ENCODE measurements at regions not wholly inside any gene's neighbourhood (a gene's known extent, or its start where the extent isn't known, plus 50 kb on each side); places are given as distances from the start of the nearest gene placed in this dataset.

- in situ Hi-C loops (cut with MboI; ENCODE audit: low sequenced_read_pairs) = no loop called here
Measured at GRCh38 chr2:133766164-133766832, 198.0 kb upstream of the NCKAP5 start.

GRCh38 chr2:133768256-133768655, 200.0 kb upstream of the NCKAP5 start:
- in situ Hi-C loops (cut with MboI; ENCODE audit: low sequenced_read_pairs) = no loop called here

GRCh38 chr2:133768658-133769435, 200.6 kb upstream of the NCKAP5 start:
- in situ Hi-C loops (cut with MboI; ENCODE audit: low sequenced_read_pairs) = no loop called here

GRCh38 chr2:133773854-133774653, 205.8 kb upstream of the NCKAP5 start:
- in situ Hi-C loops (cut with MboI; ENCODE audit: low sequenced_read_pairs) = no loop called here

GRCh38 chr2:133774654-133775015, 206.4 kb upstream of the NCKAP5 start:
- in situ Hi-C loops (cut with MboI; ENCODE audit: low sequenced_read_pairs) = no loop called here

DNA sequence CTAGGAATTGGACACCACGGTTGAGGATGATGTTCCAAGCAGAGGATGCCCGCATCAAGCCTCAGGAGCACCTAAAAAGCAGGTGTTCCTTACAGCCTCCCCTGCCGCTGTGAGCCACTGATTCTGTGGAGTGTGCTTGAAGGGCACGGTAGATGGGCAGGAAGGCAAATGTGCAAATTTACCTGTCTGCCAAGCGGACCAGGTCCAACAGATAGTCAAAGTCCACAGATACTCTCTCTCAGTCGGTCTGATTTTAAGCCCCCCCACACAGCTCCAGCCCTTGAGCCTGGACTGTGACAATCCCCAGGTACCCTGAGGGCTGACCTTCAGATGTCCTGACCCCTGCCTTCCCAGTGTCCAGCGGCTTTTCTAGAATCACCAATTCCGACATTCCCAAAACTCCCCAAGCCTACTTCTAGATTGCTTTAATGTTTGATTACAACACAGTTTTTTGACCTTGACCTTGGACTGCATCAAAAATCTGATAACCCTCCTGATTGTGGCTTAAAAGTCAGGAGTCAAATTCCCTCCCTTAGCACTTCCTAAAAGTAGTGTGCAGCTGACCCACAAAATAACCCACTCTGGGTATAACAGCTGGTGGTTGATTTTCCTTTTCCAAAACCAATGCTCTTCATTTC, 208.8 kb upstream of the NCKAP5 start:
- in situ Hi-C loops (cut with MboI; ENCODE audit: low sequenced_read_pairs) = no loop called here

DNA sequence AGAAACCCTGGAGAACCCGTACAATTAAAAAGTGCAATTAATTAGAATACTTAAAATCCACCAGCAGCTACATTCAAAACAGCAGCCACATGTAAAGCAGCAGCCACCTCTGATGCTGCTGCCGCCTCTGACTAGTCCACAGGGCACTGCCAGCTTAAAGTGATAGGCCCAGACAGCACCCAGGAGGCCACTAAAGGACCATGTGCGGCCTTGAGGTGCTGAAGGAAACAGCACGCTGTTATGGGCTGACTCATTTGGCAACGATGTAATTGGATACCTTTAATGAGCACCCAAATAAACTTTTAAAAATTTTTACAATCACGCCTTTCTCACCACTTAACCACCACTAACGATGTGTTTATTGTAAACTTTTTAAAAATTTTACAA, 209.3 kb upstream of the NCKAP5 start:
- in situ Hi-C loops (cut with MboI; ENCODE audit: low sequenced_read_pairs) = no loop called here

GRCh38 chr2:133780099-133780996, 212.1 kb upstream of the NCKAP5 start:
- in situ Hi-C loops (cut with MboI; ENCODE audit: low sequenced_read_pairs) = no loop called here

GRCh38 chr2:133780997-133781513, 212.8 kb upstream of the NCKAP5 start:
- in situ Hi-C loops (cut with MboI; ENCODE audit: low sequenced_read_pairs) = no loop called here

DNA sequence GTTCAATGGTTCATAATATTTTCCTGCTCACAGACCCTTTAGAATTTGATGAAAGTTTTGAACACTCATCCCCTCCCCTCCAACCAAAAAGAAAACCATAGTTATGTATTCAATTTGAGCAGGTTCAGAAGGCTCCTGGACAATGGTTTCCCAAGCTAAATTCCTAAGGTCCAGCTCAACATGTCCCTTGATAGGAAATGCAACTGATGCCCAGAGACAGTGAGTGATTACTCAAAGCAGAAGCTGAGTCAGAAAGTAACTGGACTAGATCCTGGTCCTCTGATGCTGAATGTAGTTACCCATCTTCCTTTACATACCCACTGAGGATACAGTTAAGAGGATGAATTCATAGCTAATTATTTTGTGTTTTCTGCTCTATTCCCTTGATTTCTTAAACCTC, 218.9 kb upstream of the NCKAP5 start:
- in situ Hi-C loops (cut with MboI; ENCODE audit: low sequenced_read_pairs) = no loop called here

DNA sequence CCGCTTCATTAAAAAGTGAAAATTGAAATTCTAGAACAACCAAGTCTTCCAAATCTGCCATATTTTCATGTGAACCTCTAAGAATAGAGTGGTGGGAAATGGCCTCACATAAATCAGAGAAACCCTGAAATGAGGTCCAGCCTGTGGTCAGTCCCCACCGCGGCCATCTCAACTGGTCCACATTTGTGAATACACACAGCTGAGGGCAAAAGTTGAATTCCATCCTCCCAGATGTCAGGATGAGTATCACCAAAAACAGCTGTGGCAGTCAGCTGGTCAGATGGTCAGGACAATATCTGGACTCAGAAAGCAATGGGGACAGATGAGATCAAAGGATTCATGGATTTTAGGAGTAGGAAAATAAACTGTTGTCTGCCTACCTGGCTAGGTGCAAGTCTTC, 219.4 kb upstream of the NCKAP5 start:
- in situ Hi-C loops (cut with MboI; ENCODE audit: low sequenced_read_pairs) = no loop called here

DNA sequence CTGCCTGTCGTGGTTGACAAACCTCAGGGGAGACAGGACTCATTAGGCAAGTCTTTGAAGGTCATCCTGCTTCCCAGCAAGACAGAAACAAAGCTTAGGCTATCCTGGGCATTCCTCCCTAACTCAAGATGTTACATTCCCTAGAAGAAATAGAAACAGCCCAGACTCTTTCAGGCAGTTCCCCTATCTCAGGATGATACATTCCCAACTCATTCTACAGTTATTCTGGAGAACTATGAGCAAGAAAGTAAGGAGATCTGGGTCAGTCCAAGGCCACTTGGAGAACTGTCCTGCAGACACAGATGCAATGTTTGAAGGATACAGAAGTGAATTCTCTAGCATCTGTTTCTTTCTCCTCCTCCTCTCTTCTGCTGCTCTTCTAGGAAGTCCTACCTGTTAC, 220.1 kb upstream of the NCKAP5 start:
- in situ Hi-C loops (cut with MboI; ENCODE audit: low sequenced_read_pairs) = no loop called here

GRCh38 chr2:133789743-133790142, 221.5 kb upstream of the NCKAP5 start:
- in situ Hi-C loops (cut with MboI; ENCODE audit: low sequenced_read_pairs) = no loop called here

DNA sequence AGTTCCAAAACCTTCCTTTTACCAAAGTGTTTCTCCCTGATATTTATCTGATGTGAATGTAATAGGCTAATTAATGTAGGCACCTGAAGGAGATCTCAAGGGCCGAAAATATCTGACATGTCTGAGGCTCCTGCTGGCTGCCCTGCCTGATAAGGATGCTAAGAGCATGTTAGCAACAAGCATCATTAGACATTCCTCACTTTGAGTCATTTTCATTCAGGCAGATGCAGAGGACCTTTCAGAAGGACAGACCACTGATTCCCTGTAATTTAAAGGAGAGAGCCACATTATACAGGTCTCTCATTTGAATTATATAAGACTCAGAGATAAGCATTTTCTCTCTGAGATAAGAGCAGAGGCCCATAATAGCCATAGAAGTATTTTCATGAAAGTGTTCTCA, 222.4 kb upstream of the NCKAP5 start:
- in situ Hi-C loops (cut with MboI; ENCODE audit: low sequenced_read_pairs) = no loop called here

DNA sequence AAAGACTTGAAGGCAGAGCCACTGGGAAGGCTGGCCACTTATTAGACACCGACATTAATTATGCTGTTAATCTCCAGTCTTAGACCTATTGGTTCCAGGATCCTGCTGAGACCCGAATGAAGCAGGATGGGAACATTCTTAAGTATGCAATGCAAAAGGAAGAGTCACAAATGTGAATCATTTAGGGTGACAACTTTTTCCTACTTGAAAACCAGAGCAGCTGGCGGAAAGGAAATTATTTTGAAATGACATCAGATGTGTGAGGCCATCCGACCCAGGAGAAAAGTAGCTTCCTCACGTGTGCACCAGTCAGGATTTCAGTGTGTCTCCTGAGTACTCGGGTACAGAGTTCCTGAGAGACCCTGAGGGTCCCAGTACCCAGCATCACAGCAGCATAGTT, 222.9 kb upstream of the NCKAP5 start:
- in situ Hi-C loops (cut with MboI; ENCODE audit: low sequenced_read_pairs) = no loop called here

- in situ Hi-C loops (cut with MboI; ENCODE audit: low sequenced_read_pairs) = no loop called here
Measured at GRCh38 chr2:133792223-133792622, 224.0 kb upstream of the NCKAP5 start.

- in situ Hi-C loops (cut with MboI; ENCODE audit: low sequenced_read_pairs) = no loop called here
Measured at GRCh38 chr2:133794114-133794513, 225.9 kb upstream of the NCKAP5 start.

GRCh38 chr2:133801946-133802345, 233.7 kb upstream of the NCKAP5 start:
- in situ Hi-C loops (cut with MboI; ENCODE audit: low sequenced_read_pairs) = no loop called here

GRCh38 chr2:133802409-133803039, 234.3 kb upstream of the NCKAP5 start:
- in situ Hi-C loops (cut with MboI; ENCODE audit: low sequenced_read_pairs) = no loop called here

- in situ Hi-C loops (cut with MboI; ENCODE audit: low sequenced_read_pairs) = no loop called here
Measured at GRCh38 chr2:133806564-133806963, 238.3 kb upstream of the NCKAP5 start.

All from HL-60/S4 treated with retinoic acid at 250 ng/mL for 4 days and 3 days (cell line).